Neutrophil (primary cell): ENCODE measurements at regions not wholly inside any gene's neighbourhood (a gene's known extent, or its start where the extent isn't known, plus 50 kb on each side); places are given as distances from the start of the nearest gene placed in this dataset.

ENCODE experiments used
- H3K27ac ChIP-seq: fragments of 200-600 bp; sonication (generic); 2 replicates; pipeline ENCODE4 v1.5.1; 2016; ENCODE audit warnings: mild to moderate bottlenecking, moderate library complexity
- H3K27me3 ChIP-seq: fragments of 200-600 bp; sonication (generic); 2 replicates; pipeline ENCODE4 v1.6.0; 2016; ENCODE audit warnings: mild to moderate bottlenecking
- H3K36me3 ChIP-seq: fragments of 200-600 bp; sonication (generic); 2 replicates; pipeline ENCODE4 v1.5.1; 2017
- H3K4me1 ChIP-seq, 2 experiments: fragments of 200-600 bp in 1 of 2; sonication (generic) in 1 of 2; 1 replicate in 1 of 2; 2 replicates in 1 of 2; pipeline versions ENCODE4 v1.5.1 to v1.6.1; 2013 to 2016; ENCODE audit warnings: low read depth in 1 of 2, low read length in 1 of 2, mild to moderate bottlenecking in 1 of 2, moderate library complexity in 1 of 2; ENCODE audit not compliant: control insufficient read depth in 1 of 2, insufficient read depth in 1 of 2
- H3K4me3 ChIP-seq, 2 experiments: fragments of 200-600 bp in 1 of 2; sonication (generic) in 1 of 2; 1 replicate in 1 of 2; 2 replicates in 1 of 2; pipeline ENCODE4 v1.5.1; 2013 to 2016; ENCODE audit warnings: low read depth in 1 of 2, low read length in 1 of 2, mild to moderate bottlenecking in 1 of 2, moderate library complexity in 1 of 2
- H3K9me3 ChIP-seq: fragments of 200-600 bp; sonication (generic); 2 replicates; pipeline ENCODE4 v1.5.1; 2016
- TF ChIP-seq, protein P1 (sequence below): fragments of 200-600 bp; sonication (generic); IDR thresholded peaks from 2 replicates; pipeline ENCODE4 v1.5.1; 2016; ENCODE audit warnings: antibody characterized with exemption

DNA sequence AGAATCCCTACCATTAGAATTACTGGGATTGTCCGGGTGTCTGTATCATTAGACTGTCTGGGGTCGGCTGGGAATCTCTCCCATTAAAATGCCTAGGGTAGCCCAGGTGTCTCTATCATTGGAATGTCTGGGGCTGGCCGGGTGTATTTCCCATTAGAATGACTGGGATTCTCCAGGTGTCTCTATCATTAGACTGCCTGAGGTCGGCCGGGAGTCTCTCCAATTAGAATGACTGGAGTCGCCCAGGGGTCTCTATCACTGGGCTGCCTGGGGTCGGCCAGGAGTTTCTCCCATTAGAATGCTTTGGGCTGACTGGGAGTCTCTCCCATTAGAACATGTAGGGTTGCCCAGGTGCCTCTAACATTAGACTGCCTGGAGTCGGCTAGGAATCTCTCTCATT is 1560.7 kb downstream of the UQCRFS1 start:
- Histone ChIP-seq H3K36me3 (no peaks in the 10 kb centered on the region), H3K27me3 (no peaks in the 10 kb centered on the region), H3K9me3 (no peaks in the 10 kb centered on the region), H3K27ac (no peak overlapping the region), H3K4me3 (no peak overlapping the region), H3K4me1 (no peaks in the 10 kb centered on the region)
- TF ChIP-seq, protein P1, sequence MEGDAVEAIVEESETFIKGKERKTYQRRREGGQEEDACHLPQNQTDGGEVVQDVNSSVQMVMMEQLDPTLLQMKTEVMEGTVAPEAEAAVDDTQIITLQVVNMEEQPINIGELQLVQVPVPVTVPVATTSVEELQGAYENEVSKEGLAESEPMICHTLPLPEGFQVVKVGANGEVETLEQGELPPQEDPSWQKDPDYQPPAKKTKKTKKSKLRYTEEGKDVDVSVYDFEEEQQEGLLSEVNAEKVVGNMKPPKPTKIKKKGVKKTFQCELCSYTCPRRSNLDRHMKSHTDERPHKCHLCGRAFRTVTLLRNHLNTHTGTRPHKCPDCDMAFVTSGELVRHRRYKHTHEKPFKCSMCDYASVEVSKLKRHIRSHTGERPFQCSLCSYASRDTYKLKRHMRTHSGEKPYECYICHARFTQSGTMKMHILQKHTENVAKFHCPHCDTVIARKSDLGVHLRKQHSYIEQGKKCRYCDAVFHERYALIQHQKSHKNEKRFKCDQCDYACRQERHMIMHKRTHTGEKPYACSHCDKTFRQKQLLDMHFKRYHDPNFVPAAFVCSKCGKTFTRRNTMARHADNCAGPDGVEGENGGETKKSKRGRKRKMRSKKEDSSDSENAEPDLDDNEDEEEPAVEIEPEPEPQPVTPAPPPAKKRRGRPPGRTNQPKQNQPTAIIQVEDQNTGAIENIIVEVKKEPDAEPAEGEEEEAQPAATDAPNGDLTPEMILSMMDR = no peak

DNA sequence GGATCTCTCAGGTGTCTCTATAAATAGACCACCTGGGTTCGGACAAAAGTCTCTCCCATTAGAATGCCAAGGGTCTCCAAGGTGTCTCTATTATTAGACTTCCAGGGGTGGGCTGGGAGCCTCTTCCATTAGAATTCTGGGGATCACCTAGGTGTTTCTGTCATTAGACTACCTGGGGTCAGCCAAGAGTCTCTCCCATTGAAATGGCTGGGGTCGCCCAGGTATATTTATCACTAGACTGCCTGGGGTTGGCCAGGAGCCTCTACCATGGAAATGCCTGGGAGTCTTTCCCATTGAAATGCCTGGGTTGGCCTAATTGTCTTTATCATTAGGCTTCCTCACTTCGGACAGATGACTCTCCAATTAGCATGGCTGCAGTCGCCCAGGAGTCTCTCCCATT is 1565.5 kb downstream of the UQCRFS1 start:
- TF ChIP-seq, protein P1 = no peak
- no peaks in the 10 kb centered on the region for H3K4me1 ChIP-seq
- no peak overlapping the region for H3K4me3 ChIP-seq
- no peaks in the 10 kb centered on the region for H3K9me3 ChIP-seq
- H3K36me3 ChIP-seq = no peaks in the 10 kb centered on the region
- H3K27ac ChIP-seq = no peak overlapping the region
- H3K27me3 ChIP-seq = no peaks in the 10 kb centered on the region

DNA sequence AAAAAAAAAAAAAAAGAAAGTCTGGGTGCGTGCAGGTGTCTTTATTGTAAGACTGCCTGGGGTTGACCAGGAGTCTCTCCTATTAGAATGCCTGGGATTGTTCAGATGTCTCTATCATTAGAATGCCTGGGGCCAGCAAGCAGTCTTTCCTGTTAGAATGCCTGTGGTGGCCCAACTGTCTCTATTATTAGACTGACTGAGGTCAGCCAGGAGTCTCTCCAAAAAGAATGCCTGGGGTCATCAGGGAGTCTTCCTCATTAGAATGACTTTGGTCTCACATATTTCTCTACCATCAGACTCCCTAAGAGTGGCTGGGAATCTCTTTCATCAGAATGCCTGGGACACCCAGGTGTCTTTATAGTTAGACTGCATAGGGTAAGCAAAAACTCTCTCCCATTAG is 1577.5 kb downstream of the UQCRFS1 start:
- TF ChIP-seq, protein P1 = no peak
- Histone ChIP-seq H3K36me3 (no peaks in the 10 kb centered on the region), H3K27me3 (no peaks in the 10 kb centered on the region), H3K4me1 (no peaks in the 10 kb centered on the region), H3K27ac (no peak overlapping the region), H3K4me3 (no peak overlapping the region), H3K9me3 (no peaks in the 10 kb centered on the region)

DNA sequence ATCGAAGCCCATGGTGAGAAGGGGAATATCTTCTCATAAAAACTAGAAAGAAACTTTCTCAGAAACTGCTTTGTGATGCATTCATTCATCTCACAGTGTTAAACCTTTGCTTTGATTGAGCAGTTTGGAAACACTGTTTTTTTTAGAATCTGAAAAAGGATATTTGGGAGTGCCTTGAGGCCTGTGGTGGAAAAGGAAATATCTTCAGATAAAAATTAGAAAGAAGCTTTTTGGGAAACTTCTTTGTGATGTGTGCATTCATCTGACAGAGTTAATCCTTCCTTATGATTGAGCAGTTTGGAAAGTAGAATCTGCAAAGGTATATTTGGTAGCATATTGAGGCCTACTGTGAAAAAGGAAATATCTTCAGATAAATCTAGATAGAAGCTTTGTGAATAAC is 1594.9 kb downstream of the UQCRFS1 start:
- Histone ChIP-seq H3K27me3 (no peaks in the 10 kb centered on the region), H3K4me1 (no peaks in the 10 kb centered on the region), H3K36me3 (no peaks in the 10 kb centered on the region), H3K4me3 (no peak overlapping the region), H3K9me3 (peaks cover 10% of the 10 kb centered on the region), H3K27ac (no peak overlapping the region)
- TF ChIP-seq, protein P1 = no peak

DNA sequence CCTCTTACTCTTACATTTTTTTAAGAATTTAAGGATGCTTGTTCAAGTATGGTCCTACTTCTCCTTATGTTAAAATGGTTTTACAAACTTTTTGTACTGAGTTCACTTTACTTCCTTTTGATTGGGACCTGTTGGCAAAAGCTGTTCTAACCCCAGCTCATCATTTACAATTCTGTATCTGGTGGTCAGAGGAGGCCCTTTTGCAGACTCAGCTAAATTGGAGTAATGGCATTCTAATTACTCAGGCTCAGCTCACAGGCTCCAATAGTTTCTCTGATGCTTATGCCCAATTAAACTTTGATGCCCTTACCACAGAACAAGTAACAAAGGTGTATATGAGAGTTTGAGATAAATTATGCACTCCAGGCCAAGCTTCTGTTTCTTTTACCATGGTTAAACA is 1632.0 kb downstream of the UQCRFS1 start:
- no peaks in the 10 kb centered on the region for H3K4me1 ChIP-seq
- H3K9me3 ChIP-seq = no peaks in the 10 kb centered on the region
- no peak overlapping the region for H3K27ac ChIP-seq
- no peak overlapping the region for H3K4me3 ChIP-seq
- no peaks in the 10 kb centered on the region for H3K36me3 ChIP-seq
- H3K27me3 ChIP-seq = no peaks in the 10 kb centered on the region
- TF ChIP-seq, protein P1 = no peak
